SK-N-SH (cell line): ENCODE measurements at regions not wholly inside any gene's neighbourhood (a gene's known extent, or its start where the extent isn't known, plus 50 kb on each side); places are given as distances from the start of the nearest gene placed in this dataset.

Experiments
- GABPA ChIP-seq: IDR thresholded peaks from 2 replicates; pipeline ENCODE4 v1.4.0; 2012; ENCODE audit warnings: low read depth, mild to moderate bottlenecking
- TAF1 ChIP-seq: IDR thresholded peaks from 2 replicates; pipeline ENCODE4 v1.6.1; 2012; ENCODE audit warnings: low read depth, mild to moderate bottlenecking, low read length, moderate library complexity, borderline replicate concordance
- TF ChIP-seq, protein P1 (sequence below): IDR thresholded peaks from 2 replicates; pipeline ENCODE4 v1.4.0; 2012; ENCODE audit warnings: low read depth, borderline replicate concordance

DNA sequence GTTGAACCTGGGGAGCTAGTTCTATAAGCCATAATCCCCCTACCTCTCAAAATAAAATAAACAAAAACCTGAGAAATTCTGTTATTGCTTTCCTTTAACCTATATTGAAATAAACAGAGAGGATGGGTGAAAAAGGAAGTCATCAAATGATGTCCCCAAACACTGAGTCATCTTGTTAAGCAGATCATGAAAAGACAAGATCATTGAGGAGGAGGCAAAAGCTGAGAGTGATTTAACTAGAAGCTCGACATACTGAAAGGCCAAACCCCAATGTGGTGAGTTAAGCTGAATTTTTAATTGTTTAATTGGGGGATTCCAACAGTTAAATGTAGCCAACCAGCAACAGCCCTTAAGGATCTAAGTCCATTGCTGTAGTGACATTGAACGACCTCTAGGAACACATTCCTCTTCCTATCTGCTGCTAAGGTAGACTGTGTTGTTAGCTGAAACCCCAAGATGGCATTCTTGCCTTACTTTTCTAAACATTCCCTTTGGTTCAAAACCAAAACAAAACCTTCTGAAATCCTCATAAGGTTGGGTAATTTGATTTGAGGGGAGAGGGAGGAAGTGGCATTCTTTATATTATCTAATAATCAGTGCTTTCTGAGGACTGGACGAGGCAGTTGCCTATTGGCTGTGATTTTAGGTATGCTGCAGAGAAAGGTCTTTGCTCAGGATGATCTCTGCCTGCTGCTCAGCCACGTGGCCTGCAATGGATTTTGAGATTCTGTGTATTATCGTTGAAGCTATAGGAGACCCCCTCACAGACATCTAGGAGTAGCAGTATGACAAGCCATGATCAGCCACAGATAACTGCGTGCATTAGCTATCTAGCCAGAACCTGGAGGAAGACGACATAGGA lies 62.7 kb upstream of the BNIP2 start:
- no peak for TF ChIP-seq GABPA
- TF ChIP-seq TAF1: no peak
- TF ChIP-seq, protein P1, sequence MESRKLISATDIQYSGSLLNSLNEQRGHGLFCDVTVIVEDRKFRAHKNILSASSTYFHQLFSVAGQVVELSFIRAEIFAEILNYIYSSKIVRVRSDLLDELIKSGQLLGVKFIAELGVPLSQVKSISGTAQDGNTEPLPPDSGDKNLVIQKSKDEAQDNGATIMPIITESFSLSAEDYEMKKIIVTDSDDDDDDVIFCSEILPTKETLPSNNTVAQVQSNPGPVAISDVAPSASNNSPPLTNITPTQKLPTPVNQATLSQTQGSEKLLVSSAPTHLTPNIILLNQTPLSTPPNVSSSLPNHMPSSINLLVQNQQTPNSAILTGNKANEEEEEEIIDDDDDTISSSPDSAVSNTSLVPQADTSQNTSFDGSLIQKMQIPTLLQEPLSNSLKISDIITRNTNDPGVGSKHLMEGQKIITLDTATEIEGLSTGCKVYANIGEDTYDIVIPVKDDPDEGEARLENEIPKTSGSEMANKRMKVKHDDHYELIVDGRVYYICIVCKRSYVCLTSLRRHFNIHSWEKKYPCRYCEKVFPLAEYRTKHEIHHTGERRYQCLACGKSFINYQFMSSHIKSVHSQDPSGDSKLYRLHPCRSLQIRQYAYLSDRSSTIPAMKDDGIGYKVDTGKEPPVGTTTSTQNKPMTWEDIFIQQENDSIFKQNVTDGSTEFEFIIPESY: no peak
